Bronchial epithelial cell (primary cell): ENCODE measurements at regions not wholly inside any gene's neighbourhood (a gene's known extent, or its start where the extent isn't known, plus 50 kb on each side); places are given as distances from the start of the nearest gene placed in this dataset.

Experiments
- DNase-seq: peaks from one replicate; pipeline ENCODE4 v3.0.0-alpha.2; 2010; ENCODE audit warnings: low read depth
- FAIRE-seq: peaks from 2 replicates; lab custom pipeline; 2011; peaks lifted over from hg19 to GRCh38; lab: Jason Lieb, UNC
- H3K27me3 ChIP-seq: 2 replicates; pipeline ENCODE4 v1.5.1; 2011; ENCODE audit warnings: low read length; ENCODE audit not compliant: control insufficient read depth, insufficient read depth
- H3K36me3 ChIP-seq: 2 replicates; pipeline ENCODE4 v1.5.1; 2011; ENCODE audit warnings: low read length; ENCODE audit not compliant: control insufficient read depth, insufficient read depth
- H3K4me3 ChIP-seq: 2 replicates; pipeline ENCODE4 v1.5.1; 2011; ENCODE audit warnings: mild to moderate bottlenecking, low read depth, low read length, control low read depth
- TF ChIP-seq, protein P1 (sequence below): IDR thresholded peaks from 2 replicates; pipeline ENCODE4 v1.5.1; 2011; ENCODE audit warnings: mild to moderate bottlenecking, moderate library complexity, low read length, control low read depth, inconsistent platforms; ENCODE audit not compliant: insufficient read depth, severe bottlenecking

GRCh38 chr20:50356962-50357782 lies 153.0 kb upstream of the PTPN1 start:
- no peaks in the 10 kb centered on the region for H3K36me3 ChIP-seq
- no peak for FAIRE-seq
- TF ChIP-seq, protein P1, sequence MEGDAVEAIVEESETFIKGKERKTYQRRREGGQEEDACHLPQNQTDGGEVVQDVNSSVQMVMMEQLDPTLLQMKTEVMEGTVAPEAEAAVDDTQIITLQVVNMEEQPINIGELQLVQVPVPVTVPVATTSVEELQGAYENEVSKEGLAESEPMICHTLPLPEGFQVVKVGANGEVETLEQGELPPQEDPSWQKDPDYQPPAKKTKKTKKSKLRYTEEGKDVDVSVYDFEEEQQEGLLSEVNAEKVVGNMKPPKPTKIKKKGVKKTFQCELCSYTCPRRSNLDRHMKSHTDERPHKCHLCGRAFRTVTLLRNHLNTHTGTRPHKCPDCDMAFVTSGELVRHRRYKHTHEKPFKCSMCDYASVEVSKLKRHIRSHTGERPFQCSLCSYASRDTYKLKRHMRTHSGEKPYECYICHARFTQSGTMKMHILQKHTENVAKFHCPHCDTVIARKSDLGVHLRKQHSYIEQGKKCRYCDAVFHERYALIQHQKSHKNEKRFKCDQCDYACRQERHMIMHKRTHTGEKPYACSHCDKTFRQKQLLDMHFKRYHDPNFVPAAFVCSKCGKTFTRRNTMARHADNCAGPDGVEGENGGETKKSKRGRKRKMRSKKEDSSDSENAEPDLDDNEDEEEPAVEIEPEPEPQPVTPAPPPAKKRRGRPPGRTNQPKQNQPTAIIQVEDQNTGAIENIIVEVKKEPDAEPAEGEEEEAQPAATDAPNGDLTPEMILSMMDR: no peak
- no peak for DNase-seq
- peaks cover 2% of the 10 kb centered on the region for H3K27me3 ChIP-seq
- no peak overlapping the region for H3K4me3 ChIP-seq

- Histone ChIP-seq H3K36me3 (no peaks in the 10 kb centered on the region), H3K4me3 (no peak overlapping the region), H3K27me3 (peaks cover 2% of the 10 kb centered on the region)
- TF ChIP-seq, protein P1: no peak
- DNase-seq (no peak), FAIRE-seq (no peak)
These were observed 152.4 kb upstream of the PTPN1 start for GRCh38 chr20:50357783-50358161.

- H3K36me3 ChIP-seq: no peaks in the 10 kb centered on the region
- TF ChIP-seq, protein P1: no peak
- FAIRE-seq (no peak), DNase-seq (no peak)
- peaks cover 2% of the 10 kb centered on the region for H3K27me3 ChIP-seq
- H3K4me3 ChIP-seq: no peak overlapping the region
These were observed 152.0 kb upstream of the PTPN1 start for GRCh38 chr20:50358166-50358565.

DNA sequence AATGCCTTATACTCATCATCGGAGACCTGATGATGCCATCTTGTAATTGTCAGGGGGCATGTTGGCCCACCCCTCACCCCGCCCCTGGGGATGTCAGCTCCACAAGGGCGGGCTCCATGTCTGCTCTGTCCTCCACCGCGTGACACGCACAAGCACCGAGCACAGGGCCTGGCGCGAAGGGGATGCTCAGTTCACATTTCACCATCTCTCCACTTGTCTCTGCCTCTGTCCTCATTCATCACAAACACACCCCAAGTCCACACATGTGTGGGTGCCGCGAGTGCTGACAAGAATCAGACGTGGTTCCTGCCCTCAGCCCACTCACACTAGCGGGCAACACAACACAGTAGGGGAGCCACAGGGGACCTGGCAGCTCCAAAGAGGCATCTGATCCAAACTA lies 151.2 kb upstream of the PTPN1 start:
- TF ChIP-seq, protein P1: no peak
- FAIRE-seq: no peak

GRCh38 chr20:50359607-50360217 lies 150.5 kb upstream of the PTPN1 start:
- no peak overlapping the region for H3K4me3 ChIP-seq
- no peaks in the 10 kb centered on the region for H3K27me3 ChIP-seq
- no peak for FAIRE-seq
- H3K36me3 ChIP-seq: no peaks in the 10 kb centered on the region
- no peak for DNase-seq
- TF ChIP-seq, protein P1: no peak

More for the DNA sequence above, 151.2 kb upstream of the PTPN1 start:
- Histone ChIP-seq H3K4me3 (no peak overlapping the region), H3K27me3 (no peaks in the 10 kb centered on the region), H3K36me3 (no peaks in the 10 kb centered on the region)
- DNase-seq: no peak
